Coronary artery (tissue), 2 donors: ENCODE measurements at regions not wholly inside any gene's neighbourhood (a gene's known extent, or its start where the extent isn't known, plus 50 kb on each side); places are given as distances from the start of the nearest gene placed in this dataset.
"Not testable (repeated sequence)": the region's sequence is repeated elsewhere in the genome, so short reads cannot be mapped to it uniquely, and the experiment has no call there.

Experiments
- DNase-seq: peaks from one replicate; pipeline ENCODE4 v3.0.0-alpha.2; 2017; ENCODE audit warnings: low spot score
- H3K27ac ChIP-seq, 2 donors: fragments of 200-600 bp; sonication (generic); one replicate each; pipeline ENCODE4 v1.5.1; 2016 to 2019
- H3K4me3 ChIP-seq: fragments of 200-600 bp; sonication (generic); 2 replicates; pipeline ENCODE4 v1.5.1; 2016; ENCODE audit warnings: mild to moderate bottlenecking, moderate library complexity
- TF ChIP-seq, protein P1 (sequence below): fragments of 200-600 bp; sonication (generic); IDR thresholded peaks from one replicate; pipeline ENCODE4 v1.5.1; 2019; ENCODE audit warnings: antibody characterized with exemption

DNA sequence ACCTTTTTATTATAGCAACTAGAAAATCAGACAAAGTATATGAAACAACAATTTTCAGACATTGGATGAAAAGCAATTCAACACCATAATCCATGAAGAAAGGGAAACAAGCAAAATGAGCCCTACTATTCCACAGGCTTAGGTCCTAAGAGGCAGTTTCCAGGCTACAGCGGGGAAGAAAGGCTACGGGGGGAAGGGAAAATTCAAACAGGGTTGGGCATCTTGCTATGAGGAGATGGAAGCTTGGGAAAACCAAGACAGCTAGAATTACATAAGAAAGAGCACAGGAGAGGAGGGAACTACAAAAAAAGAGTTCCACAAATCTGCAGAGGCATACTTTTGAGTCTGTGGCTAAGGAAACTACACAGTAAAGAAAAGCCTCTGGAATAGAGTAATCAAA lies 356.0 kb upstream of the CLEC14A start:
- Histone ChIP-seq H3K4me3 (no peak overlapping the region), H3K27ac (no peak overlapping the region)
- TF ChIP-seq, protein P1, sequence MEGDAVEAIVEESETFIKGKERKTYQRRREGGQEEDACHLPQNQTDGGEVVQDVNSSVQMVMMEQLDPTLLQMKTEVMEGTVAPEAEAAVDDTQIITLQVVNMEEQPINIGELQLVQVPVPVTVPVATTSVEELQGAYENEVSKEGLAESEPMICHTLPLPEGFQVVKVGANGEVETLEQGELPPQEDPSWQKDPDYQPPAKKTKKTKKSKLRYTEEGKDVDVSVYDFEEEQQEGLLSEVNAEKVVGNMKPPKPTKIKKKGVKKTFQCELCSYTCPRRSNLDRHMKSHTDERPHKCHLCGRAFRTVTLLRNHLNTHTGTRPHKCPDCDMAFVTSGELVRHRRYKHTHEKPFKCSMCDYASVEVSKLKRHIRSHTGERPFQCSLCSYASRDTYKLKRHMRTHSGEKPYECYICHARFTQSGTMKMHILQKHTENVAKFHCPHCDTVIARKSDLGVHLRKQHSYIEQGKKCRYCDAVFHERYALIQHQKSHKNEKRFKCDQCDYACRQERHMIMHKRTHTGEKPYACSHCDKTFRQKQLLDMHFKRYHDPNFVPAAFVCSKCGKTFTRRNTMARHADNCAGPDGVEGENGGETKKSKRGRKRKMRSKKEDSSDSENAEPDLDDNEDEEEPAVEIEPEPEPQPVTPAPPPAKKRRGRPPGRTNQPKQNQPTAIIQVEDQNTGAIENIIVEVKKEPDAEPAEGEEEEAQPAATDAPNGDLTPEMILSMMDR, result no peak
- DNase-seq, result no peak

DNA sequence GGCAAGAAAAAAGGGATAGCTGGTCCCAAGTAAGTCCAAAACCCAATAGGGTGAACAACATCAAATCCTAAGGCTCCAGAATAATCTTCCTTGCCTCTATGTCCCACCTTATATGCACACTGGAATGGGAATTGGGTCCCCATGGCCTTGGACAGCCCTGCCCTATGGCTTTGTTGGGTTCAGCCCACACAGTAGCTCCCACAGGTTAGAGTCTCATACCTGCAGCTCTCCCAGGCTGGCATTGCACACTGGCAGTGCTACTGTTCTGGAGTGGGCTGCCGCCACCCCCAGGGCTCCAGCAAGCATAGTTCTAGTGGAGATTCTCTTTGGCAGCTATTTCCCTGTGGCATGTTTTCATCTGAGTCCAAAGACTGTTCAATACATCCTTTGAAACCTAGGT lies 352.4 kb upstream of the CLEC14A start:
- H3K27ac ChIP-seq, result no peak overlapping the region
- no peak overlapping the region for H3K4me3 ChIP-seq
- TF ChIP-seq, protein P1, result no peak
- DNase-seq, result no peak

DNA sequence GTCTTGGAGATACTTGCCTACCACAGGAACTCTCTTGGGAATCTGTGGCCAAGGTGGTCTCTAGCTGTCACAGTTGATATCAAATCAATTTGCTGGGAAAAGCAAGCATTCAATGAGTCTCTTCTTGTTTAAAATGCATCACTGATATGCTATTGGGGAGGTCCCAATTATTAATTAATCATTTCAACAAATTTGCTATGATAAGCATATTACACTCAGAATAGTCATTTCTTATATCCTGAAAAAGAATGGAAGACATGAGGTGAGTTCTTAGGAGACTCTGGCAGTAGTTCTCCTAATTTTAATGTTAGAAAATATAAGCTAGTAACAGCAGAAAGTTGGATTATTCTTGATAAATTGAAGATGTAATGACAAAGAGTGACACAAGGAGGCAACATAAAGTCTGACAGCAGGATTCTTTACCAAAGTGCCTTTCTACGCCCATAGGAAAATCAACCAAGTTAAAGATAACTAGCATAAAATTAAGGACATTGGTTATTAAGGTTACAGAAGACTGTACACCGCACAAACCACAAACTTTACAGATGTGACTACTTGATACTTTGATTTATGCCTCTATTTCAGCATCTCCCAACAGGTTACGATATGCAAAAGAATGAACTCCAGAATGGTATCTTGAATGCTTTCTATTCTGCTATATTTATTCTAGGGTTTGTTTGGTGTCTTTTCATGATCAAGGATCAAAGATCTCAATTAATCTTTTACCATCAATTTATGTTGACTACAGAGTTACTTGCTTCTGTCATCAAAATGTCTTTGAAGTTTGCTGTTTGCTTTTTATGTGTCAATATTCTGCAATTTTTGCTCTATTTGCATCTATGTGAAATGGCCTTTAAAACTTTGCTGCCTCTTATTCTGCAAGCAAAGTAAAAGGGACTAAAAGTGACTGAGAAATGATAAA lies 349.6 kb upstream of the CLEC14A start:
- H3K4me3 ChIP-seq, result no peak overlapping the region
- H3K27ac ChIP-seq, result no peak overlapping the region
- no peak for DNase-seq
- TF ChIP-seq, protein P1, result no peak

DNA sequence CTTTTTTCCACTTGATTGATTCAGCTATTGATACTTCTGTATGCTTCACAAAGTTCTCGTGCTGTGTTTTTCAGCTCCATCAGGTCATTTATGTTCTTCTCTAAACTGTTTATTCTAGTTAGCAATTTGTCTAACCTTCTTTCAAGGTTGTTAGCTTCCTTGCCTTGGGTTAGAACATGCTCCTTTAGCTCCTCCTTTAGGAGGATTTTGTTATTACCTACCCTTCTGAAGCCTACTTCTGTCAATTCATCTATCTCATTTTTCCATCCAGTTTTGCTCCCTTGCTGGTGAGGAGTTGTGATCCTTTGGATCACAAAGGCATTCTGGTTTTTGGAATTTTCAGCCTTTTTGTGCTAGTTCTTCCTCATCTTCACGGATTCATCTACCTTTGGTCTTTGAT lies 344.7 kb upstream of the CLEC14A start:
- not testable (repeated sequence) for DNase-seq, H3K27ac ChIP-seq, H3K4me3 ChIP-seq

DNA sequence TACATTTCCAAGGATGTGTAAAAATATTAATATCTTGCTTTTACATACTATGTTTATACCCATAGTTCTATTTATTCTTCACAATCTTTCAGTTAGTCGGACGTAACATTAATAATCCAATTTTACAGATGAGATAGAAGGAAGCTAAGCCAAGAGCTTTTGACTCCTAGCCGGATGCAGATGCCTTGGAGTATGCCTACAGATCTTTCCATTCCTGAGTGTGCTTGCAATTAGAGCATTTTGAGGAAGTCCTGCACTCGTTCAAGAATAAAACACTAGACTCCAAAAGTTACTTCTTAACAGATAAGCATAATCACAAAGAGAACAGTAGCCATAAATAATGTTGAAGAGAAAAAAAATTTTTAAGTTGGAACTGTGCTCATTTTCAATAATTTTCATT lies 337.6 kb upstream of the CLEC14A start:
- Histone ChIP-seq H3K4me3 (no peak overlapping the region), H3K27ac (no peak overlapping the region)
- DNase-seq, result no peak
- TF ChIP-seq, protein P1, result no peak

DNA sequence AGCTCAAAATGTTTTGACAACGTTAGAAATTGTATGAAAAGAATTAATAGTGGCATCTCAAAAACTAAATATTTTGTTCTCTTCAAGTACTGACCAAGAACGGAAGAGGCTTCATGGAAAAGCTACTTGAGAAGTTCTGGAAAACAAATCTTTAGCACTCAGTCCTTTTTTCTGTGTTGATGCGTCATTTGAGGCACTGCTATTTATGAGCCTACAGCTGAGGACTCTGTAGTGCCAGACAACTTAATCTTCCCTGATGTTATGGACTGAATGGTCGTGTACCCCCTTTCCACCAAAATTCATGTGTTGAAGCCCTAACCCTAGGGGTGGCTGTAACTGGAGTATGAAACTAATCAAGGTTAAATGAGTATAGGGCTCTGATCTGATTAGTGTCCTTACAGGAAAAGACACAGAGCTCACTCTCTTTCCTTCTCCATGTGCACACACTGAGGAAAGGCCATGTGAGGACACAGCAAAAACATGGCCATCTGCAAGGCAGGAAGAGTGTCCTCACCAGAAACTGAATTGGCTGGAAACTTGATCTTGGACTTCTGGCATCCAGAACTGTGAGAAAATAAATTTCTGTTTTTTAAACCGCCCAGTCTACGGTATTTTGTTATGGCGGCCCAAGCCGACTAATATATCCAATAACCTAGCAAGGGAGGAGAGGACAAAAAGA lies 337.0 kb upstream of the CLEC14A start:
- no peak for DNase-seq
- H3K4me3 ChIP-seq, result no peak overlapping the region
- no peak overlapping the region for H3K27ac ChIP-seq
- TF ChIP-seq, protein P1, result no peak

DNA sequence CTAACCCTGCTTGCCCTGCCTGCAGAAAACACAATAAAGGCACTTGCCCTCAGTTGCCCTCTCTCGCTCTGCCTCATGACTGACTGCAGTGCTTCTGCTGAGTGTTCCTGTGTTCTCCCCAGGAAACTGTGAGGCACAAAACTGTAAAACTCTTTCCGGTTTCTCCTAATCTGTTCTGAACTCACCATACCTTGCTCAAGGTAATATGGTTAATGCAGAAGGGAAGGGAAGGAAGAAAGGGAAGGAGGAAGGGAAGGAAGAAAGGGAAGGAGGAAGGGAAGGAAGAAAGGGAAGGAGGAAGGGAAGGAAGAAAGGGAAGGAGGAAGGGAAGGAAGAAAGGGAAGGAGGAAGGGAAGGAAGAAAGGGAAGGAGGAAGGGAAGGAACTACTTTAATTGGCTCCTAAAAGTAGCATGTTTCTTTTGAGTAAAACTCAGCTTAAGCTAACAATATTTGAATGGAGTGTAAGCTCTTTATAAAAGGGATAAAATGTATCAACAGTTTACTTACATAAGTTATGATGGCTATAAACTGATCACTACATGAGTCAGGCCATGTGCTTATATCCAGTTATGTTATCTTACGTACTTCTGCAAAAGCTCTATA lies 334.0 kb upstream of the CLEC14A start:
- TF ChIP-seq, protein P1, result no peak
- DNase-seq, result no peak
- Histone ChIP-seq H3K4me3 (no peak overlapping the region), H3K27ac (no peak overlapping the region)
